HG03066 (cell line): ENCODE measurements at regions not wholly inside any gene's neighbourhood (a gene's known extent, or its start where the extent isn't known, plus 50 kb on each side); places are given as distances from the start of the nearest gene placed in this dataset.
"Not testable (repeated sequence)": the region's sequence is repeated elsewhere in the genome, so short reads cannot be mapped to it uniquely, and the experiment has no call there.

Experiments used
- ATAC-seq: cut with Tn5 transposase; IDR thresholded peaks from one replicate; pipeline ENCODE4 v1.9.1; 2021; ENCODE audit warnings: low read depth; ENCODE audit not compliant: unreplicated experiment

DNA sequence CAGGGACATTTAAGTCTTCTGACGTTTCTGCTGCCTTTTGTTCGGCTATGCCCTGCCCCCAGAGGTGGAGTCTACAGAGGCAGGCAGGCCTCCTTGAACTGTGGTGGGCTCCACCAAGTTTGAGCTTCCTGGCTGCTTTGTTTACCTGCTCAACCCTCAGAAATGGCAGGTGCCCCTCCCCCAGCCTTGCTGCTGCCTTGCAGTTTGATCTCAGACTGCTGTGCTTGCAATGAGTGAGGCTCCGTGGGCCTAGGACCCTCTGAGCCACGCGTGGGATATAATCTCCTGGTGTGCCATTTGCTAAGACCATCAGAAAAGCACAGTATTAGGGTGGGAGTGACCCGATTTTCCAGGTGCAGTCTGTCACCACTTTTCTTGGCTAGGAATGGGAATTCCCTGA, 647.3 kb downstream of the CD109 start:
- not testable (repeated sequence) for ATAC-seq

DNA sequence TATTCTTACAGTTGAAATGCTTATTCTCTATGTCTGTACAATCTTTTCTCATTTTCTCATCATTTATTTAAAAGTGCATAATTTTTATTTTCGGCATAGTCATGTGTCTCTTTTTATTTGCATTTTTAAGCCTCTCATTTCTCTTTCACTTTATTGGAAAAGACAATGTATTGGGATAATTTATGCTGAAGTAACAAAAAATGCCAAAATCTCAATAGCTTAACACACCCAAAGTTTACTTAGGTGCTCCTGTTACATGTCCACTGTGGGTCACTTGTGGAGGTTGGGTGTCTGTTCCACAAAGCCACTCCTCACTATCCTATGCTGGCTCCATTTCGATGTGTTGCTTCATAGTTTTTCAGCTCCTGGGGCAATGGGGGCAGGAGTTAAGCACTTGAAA, 638.7 kb downstream of the CD109 start:
- ATAC-seq = no peak

DNA sequence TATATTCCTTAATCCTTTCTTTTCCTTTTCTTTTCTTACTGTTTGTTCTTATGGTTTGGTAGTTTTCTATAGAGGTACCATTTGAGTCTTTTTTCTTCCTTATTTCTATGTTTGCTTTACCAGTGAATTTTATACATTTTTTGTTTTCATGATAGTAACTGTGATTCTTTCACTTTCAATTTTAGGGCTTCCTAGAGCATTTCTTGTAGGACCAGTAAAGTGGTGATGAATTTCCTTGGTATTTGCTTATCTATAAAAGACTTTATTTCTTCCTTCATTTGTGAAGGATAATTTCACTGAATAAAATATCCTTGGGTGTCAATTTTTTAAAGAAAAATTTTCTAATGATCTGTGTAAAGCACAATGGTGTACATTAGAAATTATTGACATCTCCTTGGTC, 637.4 kb downstream of the CD109 start:
- ATAC-seq = no peak

DNA sequence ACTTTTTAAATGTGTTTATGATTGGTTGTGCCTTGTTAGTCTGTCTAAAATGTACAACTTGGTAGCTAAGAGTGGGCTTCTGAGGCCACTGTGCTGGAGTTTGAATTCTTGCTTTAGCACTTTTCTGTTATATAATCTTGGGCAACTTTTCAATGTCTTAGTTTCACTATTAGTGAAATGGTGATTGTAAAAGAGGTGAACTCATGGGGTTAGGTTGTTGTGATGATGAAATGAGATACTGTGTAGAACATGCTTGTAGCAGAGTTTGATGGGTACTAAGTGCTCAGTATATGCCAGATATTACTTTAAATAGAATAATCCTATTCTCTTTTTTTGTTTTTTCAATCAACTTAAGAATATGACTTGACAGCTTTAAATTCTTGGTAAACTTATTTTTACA, 624.7 kb downstream of the CD109 start:
- no peak for ATAC-seq

DNA sequence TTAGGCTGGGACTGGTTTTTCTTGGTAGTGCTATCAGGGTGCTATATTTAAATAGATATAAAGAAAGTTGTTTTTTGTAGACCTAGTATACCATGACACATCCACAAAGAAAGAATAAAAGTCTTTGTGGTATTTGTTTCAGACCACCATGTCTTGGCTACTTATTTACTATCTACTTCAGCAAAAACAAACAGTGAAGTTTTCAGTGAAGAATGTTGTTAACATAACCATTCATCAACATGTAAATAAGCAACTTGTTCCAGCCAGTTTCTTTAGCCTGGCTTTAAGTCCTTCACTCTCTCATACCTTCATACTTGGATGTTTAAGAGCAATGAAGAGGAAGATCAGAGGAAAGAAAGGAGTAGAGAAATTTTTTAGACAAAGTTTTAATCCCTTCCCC, 624.1 kb downstream of the CD109 start:
- no peak for ATAC-seq

DNA sequence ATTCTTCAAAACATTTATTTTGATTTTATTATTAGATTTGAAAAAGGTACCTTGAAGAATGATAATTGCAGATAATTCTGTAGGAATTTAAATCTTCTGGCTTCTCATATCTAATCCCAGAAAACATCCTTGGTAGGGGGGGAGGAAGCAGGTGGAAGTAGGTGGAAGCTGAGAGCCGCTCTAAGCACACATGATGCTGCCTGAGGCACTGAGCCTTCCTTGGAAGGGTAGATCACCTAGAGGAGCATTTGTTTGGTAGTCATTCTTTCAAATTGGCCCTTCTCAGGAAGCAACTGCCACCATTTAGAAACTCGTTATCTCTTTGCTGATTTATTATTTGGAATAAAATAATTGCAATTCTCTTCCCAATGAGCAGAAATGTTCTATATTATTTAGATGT, 623.3 kb downstream of the CD109 start:
- no peak for ATAC-seq

DNA sequence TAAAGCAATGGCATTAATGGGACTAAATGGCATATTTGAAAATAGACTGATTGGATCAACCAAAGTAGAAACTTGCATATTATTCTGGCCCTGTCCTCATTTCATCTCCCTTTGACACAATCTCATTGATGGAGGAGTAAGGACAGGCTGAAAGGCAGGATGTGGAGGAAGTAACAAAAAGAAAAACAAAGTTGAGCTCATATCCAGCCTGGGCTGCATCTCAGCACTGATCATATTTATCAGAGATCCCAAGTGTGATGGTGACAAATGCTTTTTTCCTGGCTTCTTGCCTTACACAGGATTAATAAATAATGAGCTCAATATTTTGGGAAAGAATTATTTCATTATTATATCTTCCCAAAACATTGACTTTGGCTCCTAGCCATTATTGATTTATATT, 622.7 kb downstream of the CD109 start:
- ATAC-seq = no peak

DNA sequence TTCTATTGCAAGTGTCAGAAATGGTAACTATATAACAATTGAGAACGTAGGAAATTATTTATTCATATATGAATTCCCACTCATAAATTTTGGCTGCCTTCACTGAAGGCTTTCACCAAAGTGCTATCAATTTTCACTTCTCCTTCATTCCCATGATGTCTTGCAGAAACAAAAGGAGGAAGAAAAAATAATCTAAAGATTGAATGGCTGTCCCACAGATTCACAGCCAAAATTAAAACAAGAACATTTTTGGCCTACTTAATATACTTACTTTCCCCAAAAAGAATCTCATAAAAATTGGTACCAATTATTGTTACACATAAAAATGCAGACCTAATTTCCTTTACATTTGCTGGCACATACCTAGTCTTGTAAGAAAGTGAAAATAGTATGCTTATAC, 616.1 kb downstream of the CD109 start:
- ATAC-seq = no peak

DNA sequence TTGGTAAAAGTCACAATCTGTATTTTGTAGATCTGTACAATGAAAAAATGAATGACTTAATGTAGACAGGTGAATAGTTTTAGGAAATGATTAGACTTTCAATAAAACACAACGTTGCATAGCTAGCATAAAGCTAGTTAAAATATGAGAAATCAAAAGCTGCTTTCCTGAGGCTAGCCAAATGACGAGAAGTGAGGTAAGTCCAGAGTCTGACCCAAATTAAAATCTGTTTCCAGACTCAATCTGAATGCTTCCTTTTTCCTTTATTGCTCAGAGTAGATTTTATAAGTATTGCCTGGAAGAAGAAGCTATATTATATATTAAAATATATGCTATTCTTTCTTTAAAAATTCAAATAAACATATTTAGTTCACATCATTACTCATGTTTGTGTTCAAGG, 615.4 kb downstream of the CD109 start:
- ATAC-seq = no peak

DNA sequence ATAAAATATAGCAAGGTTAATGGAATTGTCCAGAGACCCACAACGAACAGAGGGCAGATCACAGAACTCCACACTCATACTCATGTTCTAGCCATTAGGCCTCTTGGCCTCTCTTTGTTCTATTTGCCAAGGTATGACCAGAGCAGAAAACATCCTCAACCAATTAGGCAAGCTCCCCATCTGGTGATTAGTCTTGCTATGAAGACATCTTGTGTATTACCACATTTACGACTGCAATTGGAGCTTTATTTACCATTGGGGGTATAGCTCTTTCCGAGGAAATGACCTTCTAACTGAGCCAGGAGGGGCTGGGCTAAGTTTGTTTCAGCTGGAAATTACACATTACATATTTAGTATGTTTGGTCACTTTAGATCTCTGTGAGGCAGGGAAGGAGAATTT, 593.9 kb downstream of the CD109 start:
- ATAC-seq = no peak

DNA sequence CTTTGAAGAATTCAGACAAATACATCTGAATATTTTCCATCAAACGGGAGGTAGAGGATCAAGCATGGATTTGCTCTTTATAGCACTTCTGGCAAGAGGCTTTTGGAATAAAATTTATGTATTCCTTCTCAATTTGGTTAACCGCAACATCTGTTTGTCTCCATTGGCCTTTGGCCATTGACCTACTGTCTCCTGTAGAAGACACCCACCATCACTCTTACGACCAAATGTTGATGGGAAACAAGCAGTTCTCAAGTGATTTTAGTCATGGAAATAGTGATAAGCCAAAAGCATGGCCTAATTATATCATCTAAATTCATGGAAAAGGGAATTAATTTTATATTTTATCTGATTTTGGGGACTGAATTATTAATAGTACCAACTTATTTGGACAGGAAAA, 591.9 kb downstream of the CD109 start:
- ATAC-seq = no peak

DNA sequence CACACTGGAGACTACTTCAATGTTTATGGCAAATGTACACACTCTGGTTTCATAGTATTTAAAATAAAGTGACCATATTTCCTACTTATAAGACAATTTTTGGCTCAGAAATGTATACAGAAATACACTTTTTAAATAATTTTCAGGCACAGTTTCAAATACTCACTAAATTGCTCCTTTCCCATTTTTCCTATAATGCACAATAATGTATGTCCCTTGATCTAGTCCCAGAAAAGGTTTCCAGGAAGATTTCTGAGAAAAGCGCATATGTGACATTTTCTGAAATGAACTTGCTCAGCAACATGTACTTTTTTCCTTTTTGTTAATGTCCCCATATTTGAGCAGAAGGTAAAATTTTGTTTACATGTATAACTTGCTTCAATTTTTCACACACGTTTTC, 591.4 kb downstream of the CD109 start:
- ATAC-seq = no peak

DNA sequence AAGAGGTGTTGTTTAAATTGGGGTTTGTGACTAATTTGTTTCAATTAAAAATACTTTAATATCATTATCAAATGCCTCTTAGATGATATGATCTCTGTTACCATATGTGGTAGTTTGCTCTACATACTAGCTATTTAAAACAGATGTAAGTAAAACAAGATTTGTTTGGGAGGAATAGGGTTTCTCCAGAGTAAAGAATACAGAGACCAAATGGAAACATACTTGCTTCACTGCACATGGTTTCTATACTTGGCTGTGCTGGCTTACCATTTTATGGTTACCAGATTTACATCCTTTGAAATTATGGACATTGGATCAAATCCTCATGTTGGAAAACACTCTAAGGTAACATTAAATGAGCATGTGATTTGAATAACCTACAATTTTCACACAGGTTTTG, 588.3 kb downstream of the CD109 start:
- ATAC-seq = no peak

DNA sequence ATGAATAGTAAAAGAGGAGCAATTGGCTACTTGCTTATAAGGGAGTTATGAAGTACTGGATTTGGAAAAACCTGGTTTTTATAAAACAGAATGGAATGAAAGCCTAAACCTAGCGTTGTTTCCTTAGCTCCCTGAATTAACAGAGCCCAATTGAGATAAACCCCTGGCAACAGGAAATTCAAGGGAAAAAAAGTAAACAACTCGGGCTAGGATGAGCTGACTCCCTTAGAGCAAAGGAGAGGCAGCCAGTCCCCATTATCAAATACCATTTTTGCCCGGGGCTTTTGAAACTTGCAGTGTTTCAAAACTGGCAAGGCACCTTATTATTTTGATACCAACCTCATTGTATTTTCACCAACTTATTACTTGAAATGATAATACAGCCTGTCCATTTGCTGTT, 587.5 kb downstream of the CD109 start:
- ATAC-seq = no peak

DNA sequence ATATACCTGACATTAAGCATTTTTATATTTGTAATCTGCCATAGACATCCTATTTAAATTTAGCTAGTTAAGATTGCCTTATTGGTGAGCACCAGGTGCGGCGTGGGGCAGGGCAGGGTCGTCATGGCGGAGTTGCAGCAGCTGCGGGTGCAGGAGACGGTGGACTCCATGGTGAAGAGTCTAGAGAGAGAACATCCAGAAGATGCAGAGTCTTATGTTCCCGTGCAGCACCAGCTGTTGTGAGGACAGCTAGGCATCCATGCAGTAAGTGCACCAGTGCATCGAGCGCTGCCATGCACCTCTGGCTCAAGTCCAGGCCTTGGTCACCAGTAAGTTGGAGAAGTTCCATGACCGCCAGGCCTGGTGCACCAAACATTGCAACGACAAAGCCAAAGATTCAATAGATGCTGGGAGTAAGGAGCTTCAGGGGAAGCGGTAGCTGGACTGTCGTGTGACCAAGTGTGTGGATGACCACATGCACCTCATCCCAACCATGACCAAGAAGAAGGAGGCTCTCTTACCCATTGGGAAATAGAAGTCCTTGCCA, 586.2 kb downstream of the CD109 start:
- ATAC-seq = no peak

DNA sequence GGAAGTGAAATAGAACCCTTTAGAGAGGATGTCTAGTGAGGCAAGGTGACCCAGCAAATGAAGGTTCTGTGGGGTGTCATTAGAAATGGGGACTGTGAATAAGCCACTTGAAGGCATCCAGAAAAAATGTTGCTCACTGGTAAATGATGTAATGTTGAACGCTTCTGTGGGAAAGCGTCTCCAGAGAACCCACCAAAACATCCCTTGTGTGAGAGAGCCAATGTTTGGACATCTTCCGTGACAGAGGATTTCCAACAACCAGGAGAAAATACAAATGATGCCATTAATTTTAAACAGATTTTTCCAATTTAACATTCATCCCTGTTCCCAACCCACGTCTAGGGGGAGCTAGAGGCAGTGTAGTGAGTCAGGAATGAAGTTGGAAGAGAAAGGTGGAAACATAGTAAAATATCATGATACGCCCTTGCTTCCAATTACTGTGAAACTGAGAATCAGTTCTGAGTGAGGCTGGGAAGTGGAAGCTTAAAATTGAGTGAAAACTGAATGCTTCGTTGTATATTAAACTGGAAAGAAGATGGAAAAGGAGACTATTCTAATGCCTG, 584.2 kb downstream of the CD109 start:
- ATAC-seq = no peak

DNA sequence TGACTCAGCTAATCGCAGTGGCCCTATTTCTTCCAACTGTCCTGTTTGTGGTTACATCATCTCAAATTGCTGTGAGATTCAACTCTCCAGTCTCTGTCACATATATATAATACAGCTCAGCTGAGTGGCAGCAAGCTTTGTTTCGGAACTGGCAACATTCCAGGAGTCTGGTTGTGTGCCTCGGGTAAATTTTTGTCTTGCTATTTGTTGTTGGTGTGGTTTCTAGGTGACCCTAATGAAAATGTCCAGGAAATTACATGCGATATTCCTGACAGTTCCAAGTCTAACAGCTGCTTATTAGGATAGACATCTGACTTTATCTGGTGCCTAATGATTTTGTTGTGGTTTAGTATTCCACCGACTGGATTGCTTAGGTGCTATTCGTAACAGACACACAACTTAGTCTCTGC, 581.8 kb downstream of the CD109 start:
- no peak for ATAC-seq

DNA sequence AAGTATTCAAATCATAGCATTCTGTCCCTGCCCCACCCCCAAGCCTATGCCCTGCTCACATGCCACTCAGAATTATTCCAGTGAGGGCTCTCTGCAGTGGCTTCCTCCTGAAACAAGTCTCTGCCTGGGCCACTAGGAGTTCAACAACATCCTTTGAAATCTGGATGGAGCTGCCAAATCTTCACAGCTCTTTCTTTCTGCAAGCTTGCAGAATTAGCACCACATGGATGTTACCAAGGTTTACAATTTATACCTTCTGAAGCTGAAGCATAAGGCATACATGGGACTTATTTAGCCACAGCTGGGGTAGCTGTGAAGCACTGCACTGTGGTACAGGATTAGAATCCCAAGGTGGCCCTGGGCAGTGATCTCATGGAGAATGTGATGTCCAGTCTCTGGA, 577.5 kb downstream of the CD109 start:
- ATAC-seq = no peak

DNA sequence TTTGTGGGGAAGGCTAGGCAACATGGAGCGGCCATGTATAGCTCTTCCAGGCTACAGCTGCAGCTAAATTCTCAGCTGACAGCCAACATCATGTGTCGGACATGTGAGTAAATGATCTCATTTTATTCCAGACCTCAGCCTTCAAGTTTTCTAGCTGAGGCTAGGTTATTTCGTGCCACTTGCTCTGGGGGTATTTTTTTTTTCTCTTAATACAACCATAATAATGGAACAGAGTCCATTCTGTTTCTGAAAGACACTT, 573.5 kb downstream of the CD109 start:
- ATAC-seq = no peak

DNA sequence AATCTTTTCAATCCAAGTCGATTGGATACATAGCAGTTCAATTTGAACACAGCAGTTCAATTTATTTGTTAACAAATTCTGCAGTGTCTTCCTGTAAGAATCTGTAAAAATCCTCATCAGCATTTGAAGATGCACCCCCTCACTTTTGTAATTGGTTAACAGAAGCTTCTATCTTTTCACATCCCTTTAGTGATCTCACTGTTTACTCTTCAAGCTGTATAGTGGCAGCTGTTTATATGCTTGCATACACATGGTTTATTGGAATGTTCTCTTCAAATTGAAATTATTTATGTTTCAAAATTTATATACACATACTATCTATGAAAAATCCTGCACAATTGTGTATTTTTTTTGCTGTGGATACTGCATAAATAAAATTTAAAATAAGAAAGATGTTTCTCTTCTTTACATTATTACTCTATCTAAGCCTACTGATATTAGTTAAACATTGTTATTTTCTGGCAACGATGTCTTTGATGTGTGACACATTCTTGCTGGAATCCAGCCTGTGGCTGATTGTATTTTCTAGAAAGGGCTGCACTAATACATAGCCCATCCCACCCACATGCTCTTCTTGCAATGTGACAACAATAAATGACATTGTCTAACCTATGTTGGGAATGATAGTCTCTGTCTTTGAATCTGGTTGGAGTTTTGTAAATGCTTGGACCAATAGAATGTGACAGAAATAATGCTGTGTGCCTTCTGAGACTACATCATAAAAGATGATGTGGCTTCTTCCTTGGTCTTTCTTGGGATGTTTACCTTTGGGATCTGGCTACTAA, 573.0 kb downstream of the CD109 start:
- no peak for ATAC-seq

DNA sequence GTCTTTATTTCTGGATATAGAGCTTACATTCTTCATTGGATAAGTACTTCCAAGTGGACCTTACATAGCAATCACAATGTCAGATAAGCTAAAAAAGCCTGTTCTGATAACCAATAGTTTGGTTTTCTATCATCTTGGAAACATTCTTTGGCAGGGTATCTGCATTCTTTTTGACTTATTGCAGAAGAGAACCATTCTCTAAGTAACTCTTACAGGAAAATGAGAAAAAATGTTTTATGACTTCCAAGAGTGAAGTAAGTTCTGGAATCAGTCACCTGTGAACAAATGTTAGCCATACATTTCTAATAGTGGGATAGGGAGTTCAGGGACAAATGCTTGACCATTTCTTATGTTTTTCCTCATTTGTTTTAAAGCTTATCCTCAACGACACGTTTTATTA, 564.0 kb downstream of the CD109 start:
- ATAC-seq = no peak

DNA sequence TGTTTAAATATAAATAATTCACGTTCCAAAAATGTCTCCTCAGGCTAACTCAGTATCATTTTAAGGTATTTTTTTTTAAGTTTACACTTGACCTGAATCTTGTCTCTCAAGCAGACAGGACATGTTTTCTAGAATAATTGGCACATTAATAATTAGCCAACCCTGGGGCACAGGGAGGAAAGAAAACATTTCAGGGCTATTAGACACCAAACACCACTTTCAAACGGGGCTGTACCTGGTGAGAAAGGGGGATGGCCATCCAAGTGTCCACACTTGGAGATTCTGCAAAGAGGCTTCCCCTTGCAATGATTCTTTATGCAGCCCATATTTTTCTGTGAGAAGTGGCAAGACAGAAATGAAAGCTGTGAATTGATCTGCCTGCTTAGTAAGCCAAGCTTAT, 560.8 kb downstream of the CD109 start:
- no peak for ATAC-seq

DNA sequence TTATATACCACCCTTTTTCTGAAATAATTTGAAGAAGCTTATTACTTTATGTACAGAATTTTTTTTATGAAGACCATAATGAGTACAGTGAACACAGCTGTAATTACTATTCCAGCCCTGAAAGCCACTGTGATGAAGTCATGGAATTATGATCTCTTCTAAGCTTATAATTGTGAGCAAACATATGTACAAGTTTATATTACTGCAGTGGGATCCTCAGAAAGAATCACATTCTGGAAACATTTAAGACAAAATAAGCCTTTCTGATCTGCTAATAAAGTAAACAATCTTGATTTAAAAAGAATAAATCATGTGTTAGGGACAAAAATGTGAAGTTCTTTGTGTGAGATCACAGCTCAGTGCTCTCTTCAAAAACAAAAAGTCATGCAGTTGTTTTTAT, 560.4 kb downstream of the CD109 start:
- no peak for ATAC-seq
